ENCODE measurements at regions not wholly inside any gene's neighbourhood (a gene's known extent, or its start where the extent isn't known, plus 50 kb on each side); places are given as distances from the start of the nearest gene placed in this dataset.

DNA sequence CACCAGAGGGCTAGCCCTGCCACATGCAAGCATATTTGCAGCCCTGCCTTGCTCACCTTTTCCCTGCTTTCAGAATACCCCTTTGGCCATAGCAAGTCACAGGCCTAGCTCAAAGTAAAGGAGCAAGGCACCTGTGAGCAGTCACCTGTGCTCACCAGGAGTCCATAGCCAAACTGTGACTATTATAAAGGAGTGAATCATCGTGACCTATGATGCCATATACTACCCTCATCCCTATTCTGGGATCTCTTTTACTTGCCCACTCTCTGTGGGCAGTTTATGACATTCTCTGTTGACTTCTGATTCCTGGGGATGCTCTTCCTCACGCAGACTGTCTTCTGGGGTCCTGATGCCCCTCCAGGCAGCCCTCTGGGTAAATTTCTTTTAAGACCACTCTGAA is 200.5 kb upstream of the NLRP1 start:
- intact Hi-C loops (cut with micrococcal nuclease) = no loop called here

DNA sequence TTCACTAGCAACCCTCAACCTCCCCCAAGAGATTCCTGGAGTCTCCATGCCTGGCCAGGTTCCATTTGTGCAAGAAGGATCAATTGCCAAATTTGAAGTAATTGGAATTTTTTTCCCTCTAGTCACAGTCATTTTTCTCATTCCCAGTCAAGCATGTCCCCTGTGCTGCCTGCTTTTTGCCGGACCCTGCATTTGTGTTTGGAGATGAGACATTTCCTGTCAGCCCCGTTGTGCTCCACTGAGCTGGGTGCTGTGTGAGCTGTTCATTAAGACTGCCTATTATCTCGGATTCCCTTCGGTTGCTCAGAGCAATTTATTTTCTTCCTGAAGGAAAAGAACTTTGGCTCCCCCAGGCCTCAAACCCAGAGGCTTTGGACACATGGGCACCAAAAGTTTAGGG is 201.0 kb upstream of the NLRP1 start:
- intact Hi-C loops (cut with micrococcal nuclease) = no loop called here

DNA sequence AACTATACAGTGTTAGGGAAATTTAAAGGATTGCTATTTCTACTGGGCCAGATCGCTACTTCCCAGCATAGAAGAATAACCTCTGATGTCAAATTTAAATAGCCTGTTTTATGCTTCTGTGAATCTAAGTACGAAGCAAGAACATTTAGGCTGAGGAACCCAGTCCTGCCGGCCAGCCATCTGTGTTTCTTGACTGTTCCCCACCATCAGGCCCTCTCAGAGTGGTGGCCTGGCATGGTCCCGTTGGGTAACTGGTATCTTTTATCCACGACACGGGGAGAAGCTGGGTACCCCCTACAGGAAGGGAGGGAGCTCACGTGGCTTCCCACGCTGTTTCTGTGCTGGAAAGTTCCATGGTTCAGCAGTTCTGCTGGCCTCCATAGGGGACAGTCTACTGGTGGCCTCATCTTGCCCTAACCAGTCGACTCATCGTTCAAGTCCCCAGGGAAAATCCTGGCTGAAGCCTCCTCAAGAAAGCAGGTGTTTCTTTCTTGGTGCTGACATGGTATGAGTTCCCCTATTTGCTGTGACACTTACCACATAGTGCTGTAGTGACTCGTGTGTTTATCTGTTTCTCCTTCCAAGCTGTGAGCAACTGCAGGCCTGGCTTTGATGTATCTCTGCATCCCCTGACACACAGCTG is 201.7 kb upstream of the NLRP1 start:
- intact Hi-C loops (cut with micrococcal nuclease) = no loop called here

DNA sequence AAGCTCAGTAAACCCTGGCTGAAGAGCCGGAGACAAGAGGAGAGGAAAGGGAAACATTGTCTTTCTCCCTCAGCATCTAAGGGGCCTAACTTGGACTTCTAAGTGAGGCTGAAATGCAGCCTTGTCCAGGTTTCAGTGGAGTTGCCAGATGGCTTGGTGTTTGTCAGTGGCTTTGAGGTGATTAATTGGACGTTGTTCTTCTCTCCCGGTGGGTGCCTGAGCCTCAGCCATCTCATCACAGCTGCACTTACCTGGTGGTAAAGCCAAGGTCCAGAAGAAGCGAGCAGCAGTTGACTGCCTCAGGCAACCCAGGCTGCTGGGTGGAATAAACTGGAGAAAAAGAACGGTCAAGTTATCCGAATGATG is 202.2 kb upstream of the NLRP1 start:
- intact Hi-C loops (cut with micrococcal nuclease) = no loop called here

DNA sequence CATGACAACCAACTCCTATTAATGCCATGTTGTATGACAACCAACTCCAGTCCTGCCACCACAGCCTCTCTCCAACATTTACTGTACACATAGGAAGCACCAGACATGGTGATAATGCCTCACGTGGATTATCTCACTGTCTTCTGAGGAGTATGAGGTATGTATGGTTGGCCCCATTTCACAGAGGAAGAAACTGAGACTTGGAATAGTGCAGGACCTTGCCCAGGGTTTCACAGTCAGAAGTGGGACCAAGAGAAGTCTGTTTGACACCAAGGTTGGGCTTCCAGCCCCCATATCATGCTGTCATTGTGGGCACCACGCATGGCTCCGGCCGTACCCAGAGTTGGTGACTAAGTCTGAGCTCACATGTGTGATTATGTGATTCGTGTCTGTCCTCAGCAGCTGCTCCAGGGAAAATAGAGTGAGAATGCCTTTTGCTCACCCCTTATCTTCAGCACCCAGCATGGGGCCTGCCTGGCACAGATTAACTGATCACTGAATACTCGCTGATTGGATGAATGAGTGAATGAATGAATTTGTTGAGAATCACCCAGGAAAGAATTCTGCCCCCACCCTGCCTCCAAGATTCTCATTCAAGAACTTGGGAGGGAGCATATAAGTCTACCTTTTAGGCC is 204.1 kb upstream of the NLRP1 start:
- intact Hi-C loops (cut with micrococcal nuclease) = no loop called here

DNA sequence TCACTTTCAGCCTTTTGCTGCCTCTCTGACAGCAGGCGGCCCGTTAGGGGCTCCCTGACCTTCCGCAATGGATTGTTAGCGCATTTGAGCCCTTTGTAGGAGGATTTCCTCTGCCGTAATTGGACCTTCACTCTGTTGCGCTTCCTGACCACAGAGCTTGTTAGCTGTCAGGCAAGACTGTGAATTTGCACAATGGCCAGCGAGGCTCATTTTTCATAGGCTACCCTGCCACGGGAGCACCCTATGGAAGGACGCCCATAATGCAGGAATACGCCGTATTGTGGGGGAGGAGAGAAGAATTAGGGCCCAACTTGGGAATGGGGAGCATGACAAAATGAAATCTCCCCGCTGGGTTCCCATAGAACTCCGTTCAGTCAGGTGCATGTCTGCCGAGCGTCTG is 205.2 kb upstream of the NLRP1 start:
- intact Hi-C loops (cut with micrococcal nuclease) = no loop called here

DNA sequence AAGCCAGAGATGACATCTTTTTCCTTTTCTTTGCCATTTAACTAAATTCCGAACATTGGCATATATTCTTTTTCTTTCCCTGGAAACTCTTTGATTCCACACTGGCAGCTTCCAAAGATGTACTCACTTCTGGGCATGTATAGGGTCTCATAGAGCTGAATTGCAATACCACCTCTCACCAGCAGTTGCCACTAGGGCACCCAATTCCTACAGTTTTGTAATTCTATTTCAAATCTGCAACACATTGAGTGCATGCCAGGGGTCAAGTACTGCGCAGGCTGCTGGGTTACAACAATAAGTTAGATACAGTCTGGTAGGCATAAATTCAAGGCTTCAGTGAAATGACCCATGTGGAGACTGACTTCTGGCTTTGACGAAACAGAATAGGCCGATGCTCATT is 208.8 kb upstream of the NLRP1 start:
- intact Hi-C loops (cut with micrococcal nuclease) = no loop called here

DNA sequence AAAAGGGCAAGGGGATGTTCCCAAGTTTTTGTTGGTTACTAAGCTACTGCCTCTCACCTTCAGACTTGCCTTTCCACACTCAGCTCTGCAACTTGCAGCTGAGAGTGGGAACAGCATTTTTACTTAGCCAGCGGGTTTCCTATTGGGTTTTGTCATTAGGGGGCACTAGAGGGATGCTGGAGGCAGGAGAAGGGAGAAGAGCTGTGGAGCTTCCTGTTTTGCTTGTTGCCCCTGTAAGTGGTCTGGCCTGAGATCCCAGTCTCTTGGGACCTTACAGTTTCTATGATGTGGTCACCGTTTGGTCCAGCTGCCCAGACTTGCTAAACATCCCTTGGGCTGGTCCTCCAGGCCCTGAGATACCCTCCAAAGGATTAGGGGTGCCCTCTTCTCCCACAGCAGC is 209.6 kb upstream of the NLRP1 start:
- intact Hi-C loops (cut with micrococcal nuclease) = no loop called here

DNA sequence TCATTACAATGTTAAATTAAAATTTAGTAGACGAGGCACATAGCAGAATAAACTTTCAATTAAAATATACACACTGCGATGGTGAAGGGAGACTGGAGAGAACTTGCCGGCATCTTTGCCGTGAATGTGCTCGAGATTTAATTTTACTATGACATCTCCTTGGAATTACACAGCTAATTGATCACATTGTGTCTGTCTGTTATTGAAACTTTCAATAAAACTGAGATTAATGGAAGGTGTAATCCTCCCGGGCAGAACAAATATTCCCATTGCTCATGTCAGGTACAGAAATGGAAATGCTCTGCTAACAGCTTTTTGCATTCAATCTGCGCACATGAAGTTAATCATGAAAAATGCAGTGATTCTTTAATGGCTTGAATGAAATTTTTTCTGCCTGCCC is 210.1 kb upstream of the NLRP1 start:
- intact Hi-C loops (cut with micrococcal nuclease) = no loop called here

DNA sequence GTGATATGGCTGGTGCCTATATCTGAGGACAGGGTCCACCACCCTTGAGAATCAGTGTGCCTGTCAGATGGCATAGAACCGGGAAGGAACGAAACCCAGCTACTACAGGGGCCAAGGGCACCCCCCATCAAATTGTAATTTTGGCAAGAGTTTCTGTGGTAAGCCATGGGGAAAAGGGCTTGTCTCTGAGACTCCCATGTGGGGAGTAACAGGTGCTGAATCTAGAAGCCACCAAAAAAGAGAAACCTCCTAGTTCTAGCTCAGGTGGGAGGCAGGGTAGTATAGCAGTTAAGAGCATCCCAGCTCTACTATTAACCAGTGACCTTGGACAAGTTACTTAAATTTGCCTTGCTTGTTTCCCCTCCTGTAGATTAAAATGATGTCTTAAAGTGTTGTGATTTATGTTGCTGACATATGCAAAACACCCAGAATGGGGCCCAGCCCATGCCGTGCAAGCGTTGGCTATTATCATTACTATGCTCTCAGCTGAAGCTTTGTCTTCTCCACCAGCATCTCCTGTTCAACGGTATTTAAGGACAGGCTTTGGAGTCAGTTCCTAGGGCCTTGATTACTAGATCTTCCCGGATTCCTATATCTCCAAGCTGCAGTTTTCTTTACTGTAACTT is 210.7 kb upstream of the NLRP1 start:
- intact Hi-C loops (cut with micrococcal nuclease) = no loop called here

DNA sequence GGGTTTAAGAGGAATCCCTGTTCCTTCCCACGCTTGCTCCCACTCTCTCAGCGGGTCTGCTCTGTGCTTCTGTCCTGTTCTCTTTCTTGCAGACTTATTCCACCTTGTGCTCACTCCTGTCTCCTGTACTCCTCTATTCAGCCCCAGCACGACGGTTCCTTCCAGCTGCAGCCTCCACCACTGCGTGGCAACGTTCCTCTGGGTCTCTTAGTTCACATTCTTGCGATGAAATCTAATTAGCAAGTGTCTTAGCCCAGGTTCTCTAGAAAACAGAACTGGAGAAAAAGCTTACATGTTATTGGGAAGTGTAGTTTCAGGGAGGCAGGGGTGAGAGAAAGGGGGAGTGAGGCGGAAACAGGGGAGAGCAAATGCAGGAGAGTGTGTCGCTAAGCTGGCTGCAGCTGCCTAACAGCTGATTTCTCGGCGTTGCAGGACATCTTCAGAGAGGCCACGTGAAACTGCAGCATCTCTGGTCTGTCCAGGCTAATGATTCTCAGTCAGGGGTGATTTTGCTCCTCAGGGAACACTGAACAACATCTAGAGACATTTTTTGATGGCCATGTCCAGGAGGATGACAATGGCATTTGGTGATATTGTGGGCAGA is 213.2 kb upstream of the NLRP1 start:
- intact Hi-C loops (cut with micrococcal nuclease) = no loop called here

DNA sequence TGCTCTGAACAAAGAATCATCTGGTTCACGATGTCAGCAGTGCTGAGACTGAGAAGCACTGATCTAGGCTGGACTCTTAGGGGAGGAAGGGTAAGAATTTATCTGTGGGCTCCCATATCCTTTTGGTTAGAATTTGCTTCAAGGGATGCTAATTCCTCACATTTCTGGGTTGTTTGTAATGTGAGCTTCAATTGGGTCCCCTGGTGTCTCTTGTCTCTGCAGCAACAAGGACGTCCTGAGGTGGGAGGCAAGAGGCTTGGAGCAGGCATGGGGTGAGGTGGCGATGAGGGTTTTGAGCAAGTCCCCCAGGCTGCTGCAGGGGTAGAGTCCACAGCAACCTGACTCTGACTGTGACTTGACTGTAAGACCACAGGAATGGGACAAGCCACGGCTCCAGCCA is 213.8 kb upstream of the NLRP1 start:
- intact Hi-C loops (cut with micrococcal nuclease) = no loop called here

DNA sequence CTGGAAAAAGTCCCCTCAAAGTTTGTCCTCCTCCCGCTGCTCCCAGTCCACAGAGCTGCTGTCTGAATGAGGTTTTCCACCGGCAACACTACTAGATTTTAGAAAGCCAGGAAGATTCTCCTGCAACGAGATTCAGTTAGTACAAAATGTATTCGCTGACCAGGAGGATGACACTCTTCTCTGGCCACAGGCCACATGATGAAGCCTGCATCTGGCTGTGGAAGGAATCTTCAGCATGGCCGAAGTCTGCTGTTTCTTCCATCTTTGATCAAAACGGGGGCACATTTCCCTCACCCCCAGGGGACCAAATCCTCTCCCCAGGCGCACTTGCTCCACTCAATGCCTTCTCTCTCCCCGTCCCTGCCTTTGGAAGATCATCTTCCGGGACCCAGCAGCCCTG is 215.8 kb upstream of the NLRP1 start:
- intact Hi-C loops (cut with micrococcal nuclease) = no loop called here

DNA sequence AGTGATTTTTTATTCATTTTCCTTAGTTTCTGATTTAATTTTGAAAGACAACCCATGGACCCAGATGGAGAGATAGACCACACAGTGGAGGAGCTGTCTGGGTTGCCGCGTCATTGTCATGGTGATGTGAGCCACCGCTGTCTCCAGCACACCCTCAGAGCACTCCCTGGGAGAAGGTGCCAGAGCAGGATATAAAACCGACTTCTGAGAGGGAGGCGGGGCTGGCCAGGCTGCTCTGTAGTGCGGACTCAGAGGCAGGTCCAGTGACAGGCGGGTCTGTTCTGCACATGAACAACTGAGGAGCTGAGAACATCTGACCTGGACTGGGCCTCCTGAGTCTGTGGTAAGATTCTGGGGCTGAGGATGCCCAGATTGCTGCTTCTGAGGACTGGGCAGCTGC is 216.3 kb upstream of the NLRP1 start:
- intact Hi-C loops (cut with micrococcal nuclease) = no loop called here

DNA sequence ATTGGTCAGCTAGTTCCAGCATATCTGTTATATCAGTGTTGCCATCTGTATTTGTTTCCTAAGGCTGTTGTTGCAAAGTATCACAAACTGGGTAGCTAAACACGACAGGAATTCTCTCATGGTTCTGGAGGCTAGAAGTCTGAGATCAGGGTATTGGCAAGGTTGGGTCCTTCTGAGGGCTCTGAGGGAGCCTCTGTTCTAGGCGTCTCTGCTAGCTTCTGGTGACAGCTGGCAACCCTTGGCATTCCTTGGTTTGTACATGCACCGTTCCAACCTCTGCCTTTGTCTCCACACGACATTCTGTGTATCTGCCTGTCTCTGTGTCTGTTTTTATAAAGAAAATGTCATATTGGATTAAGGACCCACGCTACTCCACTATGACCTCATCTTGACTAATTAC is 219.9 kb upstream of the NLRP1 start:
- intact Hi-C loops (cut with micrococcal nuclease) = no loop called here

DNA sequence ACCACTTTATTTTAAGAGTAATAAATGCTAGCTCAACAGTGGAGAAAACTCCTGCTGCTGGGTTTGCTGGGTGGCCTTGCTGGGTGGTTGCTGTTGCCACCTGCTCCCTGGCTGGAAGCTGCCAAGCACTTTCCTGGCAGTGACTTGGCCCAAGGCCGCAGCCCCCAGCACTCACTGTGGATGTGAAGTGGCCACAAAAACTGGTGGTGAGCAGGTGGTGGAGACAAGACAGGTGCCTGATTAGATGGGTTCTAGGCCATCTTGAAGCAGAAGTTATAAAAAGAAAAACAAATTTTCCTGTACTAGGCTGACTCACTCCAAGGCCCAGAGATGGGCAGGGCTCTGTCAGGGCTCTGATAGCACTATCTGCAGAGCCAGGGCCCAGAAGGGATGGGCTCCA is 224.7 kb upstream of the NLRP1 start:
- intact Hi-C loops (cut with micrococcal nuclease) = no loop called here

DNA sequence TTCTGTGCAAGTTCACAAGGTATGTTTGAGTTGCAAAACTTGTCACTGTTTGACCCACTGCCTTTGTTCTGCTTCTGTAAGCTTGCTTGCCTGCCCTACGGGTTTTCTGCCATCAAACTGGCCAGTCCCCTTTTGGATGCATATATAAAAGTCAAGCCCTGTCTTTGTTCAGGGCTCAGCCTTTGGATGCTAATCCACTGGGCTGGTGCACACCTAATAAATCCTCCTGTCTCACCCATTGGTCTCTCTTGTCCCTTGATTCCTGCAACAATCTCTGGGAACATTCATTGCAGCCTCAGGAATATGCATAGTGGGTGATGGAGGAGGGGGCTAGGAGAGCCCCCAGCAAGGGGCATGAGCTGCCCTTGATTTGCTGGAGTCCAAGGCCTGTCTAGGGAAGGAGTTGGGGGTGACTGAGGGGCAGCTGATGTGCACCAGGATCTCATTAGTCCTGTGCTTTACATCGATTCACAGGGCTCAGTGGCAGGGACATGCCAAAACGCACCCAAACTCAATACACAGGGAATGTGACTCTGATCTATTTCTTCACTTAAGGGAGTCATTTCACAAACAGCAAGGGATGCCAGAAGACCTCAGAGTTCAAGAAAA is 225.4 kb upstream of the NLRP1 start:
- intact Hi-C loops (cut with micrococcal nuclease) = no loop called here

DNA sequence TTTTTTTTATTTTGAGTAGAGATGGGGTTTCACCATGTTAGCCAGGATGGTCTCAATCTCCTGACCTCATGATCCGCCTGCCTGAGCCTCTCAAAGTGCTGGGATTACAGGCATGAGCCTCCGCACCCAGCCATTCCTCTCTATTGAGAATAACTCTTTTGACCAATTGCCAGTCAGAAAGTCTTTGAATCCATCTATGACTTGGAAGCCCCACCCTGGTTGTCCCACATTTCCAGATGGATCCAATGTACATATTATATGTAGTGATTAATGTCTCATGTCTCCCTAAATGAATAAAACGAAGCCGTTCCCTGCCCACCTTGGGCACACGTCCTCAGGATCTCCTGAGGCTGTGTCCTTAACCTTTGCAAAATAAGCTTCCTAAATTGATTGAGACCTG is 228.3 kb upstream of the NLRP1 start:
- intact Hi-C loops (cut with micrococcal nuclease) = no loop called here

DNA sequence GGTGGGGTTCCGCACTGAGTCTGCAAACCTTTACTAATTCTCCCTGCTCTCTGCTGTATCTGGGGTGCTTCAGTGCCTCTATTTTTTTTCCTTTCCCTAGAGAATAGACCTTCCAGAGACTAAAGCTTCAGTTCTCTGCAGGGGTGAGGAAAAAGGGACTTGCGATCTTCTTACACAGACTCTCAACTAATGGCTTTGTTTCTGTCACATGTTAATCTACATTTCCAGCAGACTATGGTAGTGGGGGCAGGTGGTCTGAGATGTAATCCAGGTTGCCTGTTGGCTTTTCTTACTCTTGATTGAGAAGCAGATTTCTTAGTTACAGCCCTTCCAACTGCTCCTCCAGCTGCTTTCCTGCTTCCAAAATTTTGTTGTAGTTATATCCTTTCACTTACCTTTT is 229.0 kb upstream of the NLRP1 start:
- intact Hi-C loops (cut with micrococcal nuclease) = no loop called here

DNA sequence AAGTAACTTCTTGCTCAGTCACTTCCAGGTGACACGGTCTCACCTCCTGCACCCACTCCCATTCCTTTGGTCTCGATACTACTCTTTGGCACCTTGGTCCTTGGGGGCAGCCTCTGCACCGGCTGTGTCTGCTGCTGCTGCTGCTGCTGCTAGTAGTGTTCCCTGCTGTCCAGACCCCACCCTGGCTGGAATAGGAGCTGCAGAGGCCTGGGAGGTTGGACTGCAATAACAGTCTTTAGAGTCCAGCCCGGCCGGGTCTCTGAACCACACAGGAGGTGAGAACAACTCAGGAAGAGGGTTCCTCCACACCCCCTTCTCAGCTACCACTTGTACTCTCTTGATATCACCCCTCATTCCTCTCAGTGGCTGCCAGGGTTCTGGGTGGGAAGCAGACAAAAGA is 231.1 kb upstream of the NLRP1 start:
- intact Hi-C loops (cut with micrococcal nuclease) = no loop called here

DNA sequence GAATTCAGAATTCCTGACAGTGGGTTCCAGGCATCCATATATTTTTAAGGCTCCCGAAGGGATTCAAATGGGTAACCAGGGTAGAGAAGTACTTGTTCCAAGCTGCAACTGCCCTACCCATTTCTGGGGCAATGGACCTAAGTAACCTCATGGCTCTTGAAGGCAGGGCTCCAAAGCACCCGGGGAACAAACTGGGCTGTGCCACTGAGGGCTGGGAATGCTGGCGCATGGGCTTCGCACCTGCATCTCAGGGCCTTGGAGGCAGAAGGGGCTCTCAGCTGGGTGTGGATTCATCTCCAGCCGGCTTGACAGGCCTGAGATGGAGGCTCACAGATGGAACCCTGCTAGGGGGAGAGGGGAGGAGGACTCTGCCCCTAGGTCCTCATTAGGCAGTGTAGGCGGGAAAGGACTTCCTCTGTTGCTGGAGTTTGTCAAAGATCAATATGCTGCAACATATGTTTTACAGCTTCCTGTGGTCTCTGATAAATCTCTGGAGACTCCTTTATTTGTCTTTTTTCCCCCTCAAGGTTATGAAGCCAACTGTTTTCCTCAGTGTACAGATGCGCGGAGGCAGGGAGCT is 232.3 kb upstream of the NLRP1 start:
- intact Hi-C loops (cut with micrococcal nuclease) = no loop called here
